Nucleus accumbens (tissue), 56 donors: ENCODE measurements at regions not wholly inside any gene's neighbourhood (a gene's known extent, or its start where the extent isn't known, plus 50 kb on each side); places are given as distances from the start of the nearest gene placed in this dataset.
"Not testable (repeated sequence)": the region's sequence is repeated elsewhere in the genome, so short reads cannot be mapped to it uniquely, and the experiment has no call there.

ENCODE experiments used
- DNase-seq, 56 donors: peaks; one replicate each; lab custom pipeline; 2025; lab: John Stamatoyannopoulos, UW

DNA sequence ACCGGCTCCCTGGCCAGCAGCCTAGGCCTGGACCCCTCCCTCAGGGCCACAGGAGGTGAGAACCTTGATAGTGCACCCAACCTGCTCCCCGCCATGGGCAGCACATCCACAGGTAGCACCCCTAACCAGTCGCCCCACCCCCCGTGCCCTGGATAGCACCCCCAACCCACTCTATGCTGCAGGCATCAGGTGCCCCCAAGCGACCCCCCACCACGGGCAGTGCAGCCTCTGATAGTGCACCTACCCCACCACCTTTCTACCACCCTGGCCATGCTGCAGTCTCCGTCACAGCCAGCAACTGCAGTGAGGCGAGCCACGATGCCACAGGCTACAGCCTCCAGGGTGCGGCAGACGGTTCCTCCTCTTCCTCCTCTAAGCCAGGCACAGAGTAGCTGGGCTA lies 55.6 kb downstream of the SOWAHC start:
- DNase-seq, result no peak

GRCh38 chr2:109670556-109671411 lies 56.6 kb downstream of the SOWAHC start:
- no peak for DNase-seq

GRCh38 chr2:109674894-109675534 lies 60.9 kb downstream of the SOWAHC start:
- DNase-seq, result no peak

DNA sequence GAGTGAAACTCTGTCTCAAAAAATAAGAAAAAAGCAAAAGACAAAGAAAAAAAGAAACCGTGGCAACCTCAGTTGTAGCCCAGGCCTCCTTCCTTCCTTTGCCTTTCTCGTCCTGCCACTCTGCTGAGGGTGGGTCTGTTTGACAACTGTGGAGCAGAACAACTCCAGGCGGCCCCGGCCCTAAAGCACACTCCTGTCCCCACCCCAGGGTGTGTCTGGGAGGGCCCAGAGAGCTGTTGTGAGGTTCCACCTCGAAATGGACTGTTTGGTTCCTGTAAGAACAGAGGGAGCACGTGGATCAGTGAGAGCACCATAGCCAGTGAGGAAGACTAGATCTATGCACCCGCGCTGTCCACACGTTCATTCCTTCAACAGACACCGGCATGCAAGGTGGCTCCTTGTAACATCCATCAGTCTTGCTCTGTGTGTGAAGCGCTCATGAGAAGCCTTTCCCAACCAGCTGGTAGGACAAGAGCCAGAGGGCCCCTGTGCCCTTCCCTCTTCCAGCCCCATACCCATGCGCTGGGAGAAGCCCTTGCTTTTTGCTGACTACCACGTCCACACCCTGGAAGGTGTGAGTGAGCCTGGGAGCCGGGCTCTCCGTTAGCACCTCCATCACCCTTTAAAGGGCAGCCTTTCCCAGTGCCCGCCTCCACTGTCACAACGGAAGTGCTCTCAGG lies 61.6 kb downstream of the SOWAHC start:
- DNase-seq, result no peak

- no peak for DNase-seq
Measured at GRCh38 chr2:109676346-109676902, 62.3 kb downstream of the SOWAHC start.

DNA sequence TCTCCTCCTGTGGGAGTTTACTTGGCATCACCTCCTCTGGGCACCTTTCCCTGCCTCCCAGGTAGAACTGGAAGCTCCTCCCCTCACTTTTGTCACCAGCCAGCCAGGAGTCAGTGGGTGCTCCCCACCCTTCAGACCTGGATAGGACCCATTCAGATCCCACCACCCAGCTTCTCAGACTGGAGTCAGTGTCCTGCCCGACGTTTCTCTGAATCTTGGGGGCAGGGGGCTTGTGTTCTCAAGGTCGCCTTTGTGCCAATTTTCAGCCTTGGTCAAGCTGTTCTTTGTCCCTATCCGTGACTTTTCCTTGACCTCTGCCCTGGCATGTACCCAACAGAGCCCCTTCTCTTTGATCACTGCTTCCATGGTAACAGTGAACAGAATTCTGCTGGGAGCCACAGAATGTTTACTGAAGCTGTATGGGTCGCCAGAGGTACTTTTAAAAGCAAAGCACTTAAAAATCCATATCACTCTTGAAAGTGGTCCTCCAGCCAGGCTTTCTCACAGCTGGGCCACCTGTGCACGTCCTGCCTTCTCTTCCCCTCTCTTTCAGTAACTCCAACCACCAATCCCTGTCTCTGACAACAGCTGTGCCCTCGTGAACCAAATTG lies 63.1 kb downstream of the SOWAHC start:
- DNase-seq, result not testable (repeated sequence)

GRCh38 chr2:109677835-109678580 lies 63.8 kb downstream of the SOWAHC start:
- DNase-seq, result no peak

DNA sequence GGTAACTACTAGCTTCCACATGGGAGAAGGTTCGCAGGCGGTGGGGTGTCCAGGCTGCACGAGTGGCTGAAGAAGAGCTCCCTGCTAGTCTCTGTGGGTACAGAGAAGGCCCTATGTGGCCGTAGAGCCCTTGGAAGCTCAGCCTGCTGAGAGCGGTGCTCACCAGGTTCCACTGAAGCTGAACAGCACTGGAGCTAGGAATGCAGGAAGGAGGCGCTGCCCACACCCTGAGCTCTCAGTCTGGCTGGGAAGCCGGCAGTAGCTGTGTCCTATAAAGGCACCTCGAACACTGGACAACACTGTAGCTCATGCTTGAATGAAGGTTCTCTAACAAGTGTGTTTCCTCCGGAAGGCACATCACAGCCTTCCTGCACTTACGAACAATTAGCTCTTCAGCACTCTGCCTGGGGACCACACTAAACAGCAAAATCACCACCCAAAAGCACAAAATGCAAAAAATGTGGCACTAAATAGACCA lies 64.6 kb downstream of the SOWAHC start:
- not testable (repeated sequence) for DNase-seq

- DNase-seq, result no peak
Measured at GRCh38 chr2:109679225-109679624, 65.1 kb downstream of the SOWAHC start.

- DNase-seq, result no peak
Measured at GRCh38 chr2:109679626-109680025, 65.5 kb downstream of the SOWAHC start.

- DNase-seq, result no peak
Measured at GRCh38 chr2:109680523-109681297, 66.5 kb downstream of the SOWAHC start.

- DNase-seq, result no peak
Measured at GRCh38 chr2:109681633-109682380, 67.6 kb downstream of the SOWAHC start.

DNA sequence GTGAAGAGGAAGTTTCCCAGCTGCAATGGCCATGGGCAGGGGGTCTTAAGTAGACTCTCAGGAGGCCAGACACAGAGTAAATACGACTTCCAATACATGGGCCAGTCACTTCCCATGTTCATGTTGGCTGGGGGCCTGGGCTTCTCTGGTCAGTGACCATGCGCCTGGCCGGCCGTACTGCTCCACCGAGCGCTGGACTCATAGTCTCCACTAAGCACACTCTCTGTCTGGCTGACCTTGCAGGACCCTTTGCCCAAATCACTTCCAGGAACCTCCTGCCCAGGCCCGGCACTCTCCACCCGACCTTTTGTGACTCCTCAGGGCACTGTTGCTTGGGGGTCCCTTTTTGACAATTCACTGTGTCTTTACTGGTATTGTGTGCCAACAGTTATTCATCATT lies 69.3 kb downstream of the SOWAHC start:
- DNase-seq, result no peak

GRCh38 chr2:109685453-109685852 lies 71.3 kb downstream of the SOWAHC start:
- no peak for DNase-seq

DNA sequence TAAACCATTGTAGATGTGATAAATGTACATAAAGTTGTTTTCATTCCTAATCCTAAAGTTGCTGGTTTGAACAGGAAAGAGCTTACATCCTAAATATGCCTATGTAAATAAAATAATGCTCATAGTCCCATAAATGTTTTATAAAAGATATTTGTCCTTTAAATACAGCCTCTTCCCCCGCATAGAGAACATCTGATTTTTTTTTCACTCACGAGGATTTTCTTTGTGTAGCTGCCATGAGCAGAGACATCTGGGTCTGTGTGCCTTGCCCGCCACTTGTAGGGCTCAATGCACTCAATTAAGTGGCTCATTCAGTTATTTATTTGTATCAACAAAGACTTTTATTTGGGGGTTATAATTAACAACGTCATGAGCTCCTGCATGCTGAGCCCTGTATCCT lies 72.8 kb downstream of the SOWAHC start:
- DNase-seq, result no peak

GRCh38 chr2:109689182-109689930 lies 75.2 kb downstream of the SOWAHC start:
- DNase-seq, result no peak

- DNase-seq, result no peak
Measured at GRCh38 chr2:109689973-109690372, 75.8 kb downstream of the SOWAHC start.

DNA sequence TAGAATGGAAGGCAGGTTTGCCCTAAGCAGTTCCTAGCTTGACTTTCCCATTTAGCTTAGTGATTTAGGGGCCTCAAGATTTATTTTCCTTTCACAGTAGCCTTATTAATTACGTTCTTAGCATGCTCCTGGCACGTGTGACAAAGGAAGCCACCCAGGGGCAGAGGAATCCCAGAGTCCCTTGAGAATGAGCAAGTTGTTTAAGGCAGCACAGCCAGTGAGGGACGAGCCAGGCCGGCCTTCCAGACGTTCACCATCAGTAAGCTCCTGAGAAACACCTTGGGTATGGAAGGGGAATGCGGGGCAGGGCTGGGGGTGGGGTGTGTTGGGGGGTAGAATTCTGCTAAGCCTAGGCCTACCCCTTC lies 76.3 kb downstream of the SOWAHC start:
- DNase-seq, result no peak
